ENCODE measurements at regions not wholly inside any gene's neighbourhood (a gene's known extent, or its start where the extent isn't known, plus 50 kb on each side); places are given as distances from the start of the nearest gene placed in this dataset.

- no peak for DNase-seq (ENCODE audit: low spot score in 2 of 2, unreplicated experiment in 2 of 2)
- no peak for TF ChIP-seq CTCF (IDR thresholded peaks at IDR 0.05; ENCODE audit: unreplicated experiment)
- Mint-ChIP-seq H3K27me3 (ENCODE audit: low read depth) (peaks cover 7% of the 10 kb centered on the region), H3K9me3 (peaks cover 32% of the 10 kb centered on the region), H3K4me3 (no peak overlapping the region), H3K36me3 (no peaks in the 10 kb centered on the region), H3K27ac (no peak overlapping the region), H3K4me1 (no peaks in the 10 kb centered on the region)
Observed at GRCh38 chr4:148514581-148514980, 72.4 kb upstream of the NR3C2 start.

GRCh38 chr4:148514041-148514440 is 71.8 kb upstream of the NR3C2 start:
- Mint-ChIP-seq H3K9me3 (peaks cover 26% of the 10 kb centered on the region), H3K27ac (no peak overlapping the region), H3K4me3 (no peak overlapping the region), H3K27me3 (ENCODE audit: low read depth) (peaks cover 7% of the 10 kb centered on the region), H3K4me1 (no peaks in the 10 kb centered on the region), H3K36me3 (no peaks in the 10 kb centered on the region)
- no peak for DNase-seq (ENCODE audit: low spot score in 2 of 2, unreplicated experiment in 2 of 2)
- no peak for TF ChIP-seq CTCF (IDR thresholded peaks at IDR 0.05; ENCODE audit: unreplicated experiment)

GRCh38 chr4:148510211-148510610 is 68.0 kb upstream of the NR3C2 start:
- H3K27ac Mint-ChIP-seq: no peak overlapping the region
- H3K9me3 Mint-ChIP-seq: no peaks in the 10 kb centered on the region
- no peaks in the 10 kb centered on the region for H3K36me3 Mint-ChIP-seq
- no peak for TF ChIP-seq CTCF (IDR thresholded peaks at IDR 0.05; ENCODE audit: unreplicated experiment)
- H3K4me1 Mint-ChIP-seq: no peaks in the 10 kb centered on the region
- no peak overlapping the region for H3K4me3 Mint-ChIP-seq
- peaks cover 5% of the 10 kb centered on the region for H3K27me3 Mint-ChIP-seq (ENCODE audit: low read depth)
- DNase-seq (ENCODE audit: low spot score in 2 of 2, unreplicated experiment in 2 of 2): no peak

GRCh38 chr4:148503681-148504080 is 61.5 kb upstream of the NR3C2 start:
- Mint-ChIP-seq H3K4me1 (no peaks in the 10 kb centered on the region), H3K27me3 (ENCODE audit: low read depth) (peaks cover 8% of the 10 kb centered on the region), H3K36me3 (no peaks in the 10 kb centered on the region), H3K4me3 (no peak overlapping the region), H3K27ac (no peak overlapping the region), H3K9me3 (peaks cover 15% of the 10 kb centered on the region)
- no peak for TF ChIP-seq CTCF (IDR thresholded peaks at IDR 0.05; ENCODE audit: unreplicated experiment)
- DNase-seq (ENCODE audit: low spot score in 2 of 2, unreplicated experiment in 2 of 2): no peak

- H3K4me1 Mint-ChIP-seq: no peaks in the 10 kb centered on the region
- H3K36me3 Mint-ChIP-seq: no peaks in the 10 kb centered on the region
- H3K9me3 Mint-ChIP-seq: peaks cover 20% of the 10 kb centered on the region
- no peak for TF ChIP-seq CTCF (IDR thresholded peaks at IDR 0.05; ENCODE audit: unreplicated experiment)
- no peak for DNase-seq (ENCODE audit: low spot score in 2 of 2, unreplicated experiment in 2 of 2)
- no peak overlapping the region for H3K4me3 Mint-ChIP-seq
- peaks cover 8% of the 10 kb centered on the region for H3K27me3 Mint-ChIP-seq (ENCODE audit: low read depth)
- no peak overlapping the region for H3K27ac Mint-ChIP-seq
Observed at GRCh38 chr4:148497258-148497657, 55.0 kb upstream of the NR3C2 start.

GRCh38 chr4:148495463-148495862 is 53.2 kb upstream of the NR3C2 start:
- peaks cover 3% of the 10 kb centered on the region for H3K27me3 Mint-ChIP-seq (ENCODE audit: low read depth)
- peaks cover 13% of the 10 kb centered on the region for H3K9me3 Mint-ChIP-seq
- DNase-seq (ENCODE audit: low spot score in 2 of 2, unreplicated experiment in 2 of 2): no peak
- H3K4me3 Mint-ChIP-seq: no peak overlapping the region
- H3K27ac Mint-ChIP-seq: no peak overlapping the region
- H3K4me1 Mint-ChIP-seq: no peaks in the 10 kb centered on the region
- H3K36me3 Mint-ChIP-seq: no peaks in the 10 kb centered on the region
- no peak for TF ChIP-seq CTCF (IDR thresholded peaks at IDR 0.05; ENCODE audit: unreplicated experiment)

Measured in mesothelial cell of epicardium (in vitro differentiated cells).